ENCODE measurements at regions not wholly inside any gene's neighbourhood (a gene's known extent, or its start where the extent isn't known, plus 50 kb on each side); places are given as distances from the start of the nearest gene placed in this dataset.

DNA sequence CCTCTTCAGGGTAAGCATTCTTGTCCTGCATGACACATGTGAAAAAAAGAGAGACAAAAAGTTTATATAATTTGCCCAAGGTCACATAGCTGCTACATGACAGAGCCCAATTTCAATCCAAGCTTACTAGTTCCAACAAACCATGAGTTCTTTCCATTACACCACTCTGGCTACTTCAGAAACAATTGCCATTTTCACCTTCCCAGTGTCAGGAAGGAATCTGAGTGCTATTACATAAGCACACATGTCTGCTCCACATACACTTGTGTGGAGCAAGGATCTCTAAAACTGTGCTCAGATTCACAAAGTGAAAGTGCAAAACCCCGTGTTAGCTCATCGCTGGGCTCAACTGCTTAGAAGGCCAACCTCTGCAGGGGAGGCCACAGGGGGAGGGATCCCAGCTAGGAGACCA is 356.2 kb upstream of the NFE2L3 start:
- H3K36me3 ChIP-seq (ENCODE audit: insufficient read depth, low read length) = no peaks in the 10 kb centered on the region
- no peak for DNase-seq (ENCODE audit: low read depth, low spot score)
- H3K9me3 ChIP-seq (ENCODE audit: low read depth, low read length) = no peaks in the 10 kb centered on the region
- no peak overlapping the region for H3K27ac ChIP-seq
- no peak overlapping the region for H3K9ac ChIP-seq (ENCODE audit: insufficient read length)
- TF ChIP-seq EZH2 (IDR thresholded peaks at IDR 0.05) (no peak), FOXP2 (optimal IDR thresholded peaks at IDR 0.05; ENCODE audit: control extremely low read depth, extremely low read length, insufficient read depth) (no peak), POLR2AphosphoS5 (IDR thresholded peaks at IDR 0.05; ENCODE audit: borderline replicate concordance, low read depth, low read length) (no peak)
- H3K4me3 ChIP-seq = no peak overlapping the region

- no peaks in the 10 kb centered on the region for H3K36me3 ChIP-seq (ENCODE audit: insufficient read depth, low read length)
- no peak for DNase-seq (ENCODE audit: low read depth, low spot score)
- TF ChIP-seq FOXP2 (optimal IDR thresholded peaks at IDR 0.05; ENCODE audit: control extremely low read depth, extremely low read length, insufficient read depth) = no peak
- TF ChIP-seq EZH2 (IDR thresholded peaks at IDR 0.05) = no peak
- TF ChIP-seq POLR2AphosphoS5 (IDR thresholded peaks at IDR 0.05; ENCODE audit: borderline replicate concordance, low read depth, low read length) = no peak
- no peaks in the 10 kb centered on the region for H3K9me3 ChIP-seq (ENCODE audit: low read depth, low read length)
- H3K9ac ChIP-seq (ENCODE audit: insufficient read length) = no peak overlapping the region
- H3K27ac ChIP-seq = no peak overlapping the region
- no peak overlapping the region for H3K4me3 ChIP-seq
Measured at GRCh38 chr7:25798344-25798743, 353.7 kb upstream of the NFE2L3 start.

DNA sequence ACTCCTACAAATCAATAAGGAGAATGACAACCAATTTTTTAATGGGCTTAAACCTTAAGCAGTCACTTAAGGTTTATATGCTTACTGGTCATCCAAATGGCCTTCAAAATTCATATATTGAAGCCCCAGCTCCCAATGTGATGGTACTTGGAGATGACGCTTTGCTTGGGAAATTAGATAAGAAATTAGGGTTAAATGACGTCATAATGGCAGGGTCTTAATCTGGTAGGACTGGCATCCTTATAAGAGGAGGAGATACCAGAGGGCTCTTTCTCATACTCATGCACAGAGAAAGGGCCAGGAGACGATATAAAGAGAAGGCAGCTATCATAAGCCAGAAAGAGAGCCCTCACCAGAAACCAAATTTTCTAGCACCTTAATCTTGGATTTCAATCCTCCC is 350.8 kb upstream of the NFE2L3 start:
- no peak for DNase-seq (ENCODE audit: low read depth, low spot score)
- no peak overlapping the region for H3K9ac ChIP-seq (ENCODE audit: insufficient read length)
- no peaks in the 10 kb centered on the region for H3K9me3 ChIP-seq (ENCODE audit: low read depth, low read length)
- TF ChIP-seq FOXP2 (optimal IDR thresholded peaks at IDR 0.05; ENCODE audit: control extremely low read depth, extremely low read length, insufficient read depth) = no peak
- TF ChIP-seq POLR2AphosphoS5 (IDR thresholded peaks at IDR 0.05; ENCODE audit: borderline replicate concordance, low read depth, low read length) = no peak
- no peak for TF ChIP-seq EZH2 (IDR thresholded peaks at IDR 0.05)
- H3K27ac ChIP-seq = no peak overlapping the region
- no peak overlapping the region for H3K4me3 ChIP-seq
- no peaks in the 10 kb centered on the region for H3K36me3 ChIP-seq (ENCODE audit: insufficient read depth, low read length)

- no peak for DNase-seq (ENCODE audit: low read depth, low spot score)
- H3K36me3 ChIP-seq (ENCODE audit: insufficient read depth, low read length) = no peaks in the 10 kb centered on the region
- TF ChIP-seq FOXP2 (optimal IDR thresholded peaks at IDR 0.05; ENCODE audit: control extremely low read depth, extremely low read length, insufficient read depth) (no peak), EZH2 (IDR thresholded peaks at IDR 0.05) (no peak), POLR2AphosphoS5 (IDR thresholded peaks at IDR 0.05; ENCODE audit: borderline replicate concordance, low read depth, low read length) (no peak)
- H3K4me3 ChIP-seq = no peak overlapping the region
- no peak overlapping the region for H3K9ac ChIP-seq (ENCODE audit: insufficient read length)
- no peak overlapping the region for H3K27ac ChIP-seq
- no peaks in the 10 kb centered on the region for H3K9me3 ChIP-seq (ENCODE audit: low read depth, low read length)
Measured at GRCh38 chr7:25802057-25802456, 349.9 kb upstream of the NFE2L3 start.

- no peak overlapping the region for H3K4me3 ChIP-seq
- no peak overlapping the region for H3K9ac ChIP-seq (ENCODE audit: insufficient read length)
- TF ChIP-seq FOXP2 (optimal IDR thresholded peaks at IDR 0.05; ENCODE audit: control extremely low read depth, extremely low read length, insufficient read depth) (no peak), EZH2 (IDR thresholded peaks at IDR 0.05) (no peak), POLR2AphosphoS5 (IDR thresholded peaks at IDR 0.05; ENCODE audit: borderline replicate concordance, low read depth, low read length) (no peak)
- H3K36me3 ChIP-seq (ENCODE audit: insufficient read depth, low read length) = no peaks in the 10 kb centered on the region
- no peak overlapping the region for H3K27ac ChIP-seq
- DNase-seq (ENCODE audit: low read depth, low spot score) = no peak
- H3K9me3 ChIP-seq (ENCODE audit: low read depth, low read length) = no peaks in the 10 kb centered on the region
Measured at GRCh38 chr7:25802473-25802872, 349.5 kb upstream of the NFE2L3 start.

DNA sequence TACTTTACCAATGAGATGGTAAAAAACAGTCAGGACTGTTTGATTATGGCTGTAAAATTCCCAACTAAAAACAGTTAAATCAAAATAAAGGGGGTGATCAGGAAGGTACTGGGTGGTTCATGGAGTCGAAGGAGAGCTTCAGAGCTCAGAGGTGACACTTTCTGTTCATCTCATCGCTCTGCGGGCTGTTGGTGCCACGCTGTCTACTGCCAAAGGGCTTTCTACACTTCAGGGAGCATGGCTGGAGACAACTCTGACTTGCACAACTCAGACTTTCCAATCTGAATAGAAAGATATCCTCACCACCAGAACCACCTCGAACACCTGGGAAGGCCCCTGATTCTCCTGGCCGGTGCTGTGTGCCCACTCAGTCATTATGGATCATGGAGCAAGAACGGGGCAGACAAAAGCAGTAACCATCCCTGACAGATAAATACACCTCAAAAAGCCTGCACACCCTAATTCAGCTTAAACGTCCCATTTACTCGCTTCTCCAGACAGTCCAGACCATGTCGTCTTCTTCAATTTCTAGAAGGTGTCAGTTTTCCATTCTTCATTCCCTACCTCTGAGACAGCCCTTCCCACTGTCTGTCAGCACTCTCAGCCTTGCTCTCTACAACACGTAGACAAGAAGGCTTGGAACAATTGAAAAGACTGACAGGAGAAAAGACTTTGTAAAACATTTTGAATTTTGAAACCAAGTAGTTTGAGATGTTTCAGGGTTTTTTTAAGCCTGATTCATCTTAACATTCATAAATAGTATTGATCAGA is 348.7 kb upstream of the NFE2L3 start:
- H3K9ac ChIP-seq (ENCODE audit: insufficient read length) = no peak overlapping the region
- H3K4me3 ChIP-seq = no peak overlapping the region
- no peak overlapping the region for H3K27ac ChIP-seq
- no peak for TF ChIP-seq FOXP2 (optimal IDR thresholded peaks at IDR 0.05; ENCODE audit: control extremely low read depth, extremely low read length, insufficient read depth)
- DNase-seq (ENCODE audit: low read depth, low spot score) = no peak
- H3K36me3 ChIP-seq (ENCODE audit: insufficient read depth, low read length) = no peaks in the 10 kb centered on the region
- no peaks in the 10 kb centered on the region for H3K9me3 ChIP-seq (ENCODE audit: low read depth, low read length)

- TF ChIP-seq EZH2 (IDR thresholded peaks at IDR 0.05) = no peak
- no peak for TF ChIP-seq FOXP2 (optimal IDR thresholded peaks at IDR 0.05; ENCODE audit: control extremely low read depth, extremely low read length, insufficient read depth)
- TF ChIP-seq POLR2AphosphoS5 (IDR thresholded peaks at IDR 0.05; ENCODE audit: borderline replicate concordance, low read depth, low read length) = no peak
- Histone ChIP-seq H3K4me3 (no peak overlapping the region), H3K9ac (ENCODE audit: insufficient read length) (no peak overlapping the region), H3K27ac (no peak overlapping the region), H3K9me3 (ENCODE audit: low read depth, low read length) (no peaks in the 10 kb centered on the region), H3K36me3 (ENCODE audit: insufficient read depth, low read length) (no peaks in the 10 kb centered on the region)
- no peak for DNase-seq (ENCODE audit: low read depth, low spot score)
Measured at GRCh38 chr7:25804154-25804553, 347.8 kb upstream of the NFE2L3 start.

DNA sequence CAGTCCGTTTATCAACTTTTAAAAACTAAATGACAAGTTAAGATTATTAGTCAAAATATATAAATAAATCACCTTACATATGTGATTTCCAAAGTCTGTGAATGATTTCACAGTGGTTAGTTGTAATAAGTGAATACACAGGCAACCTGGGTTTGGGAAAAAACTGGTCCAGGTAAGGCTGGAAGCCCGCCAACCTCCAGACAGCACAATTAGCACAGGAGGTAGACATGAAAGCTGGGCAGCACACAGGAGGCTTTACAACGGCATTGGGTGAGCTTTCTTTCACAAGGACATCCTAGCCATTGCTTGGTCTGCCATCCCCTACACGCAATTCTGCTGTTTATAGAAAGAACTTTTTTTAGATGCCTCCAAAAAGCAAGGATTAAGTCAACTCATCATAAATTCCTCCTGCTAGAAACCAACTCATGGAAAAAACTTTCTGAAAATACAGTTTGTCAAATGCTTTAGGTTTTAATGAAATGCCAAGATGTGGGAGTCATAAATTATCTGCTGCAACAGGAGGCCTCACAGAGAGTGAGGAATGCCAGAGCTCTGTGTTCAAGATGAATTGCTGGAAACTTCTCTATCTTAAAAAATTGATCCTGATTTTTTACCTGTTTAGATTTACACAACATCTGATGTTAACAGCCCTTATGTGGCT is 346.8 kb upstream of the NFE2L3 start:
- Histone ChIP-seq H3K9me3 (ENCODE audit: low read depth, low read length) (no peaks in the 10 kb centered on the region), H3K9ac (ENCODE audit: insufficient read length) (no peak overlapping the region), H3K36me3 (ENCODE audit: insufficient read depth, low read length) (no peaks in the 10 kb centered on the region), H3K4me3 (no peak overlapping the region), H3K27ac (no peak overlapping the region)
- no peak for DNase-seq (ENCODE audit: low read depth, low spot score)
- TF ChIP-seq EZH2 (IDR thresholded peaks at IDR 0.05) (no peak), FOXP2 (optimal IDR thresholded peaks at IDR 0.05; ENCODE audit: control extremely low read depth, extremely low read length, insufficient read depth) (no peak), POLR2AphosphoS5 (IDR thresholded peaks at IDR 0.05; ENCODE audit: borderline replicate concordance, low read depth, low read length) (no peak)

Data from SK-N-MC (cell line).